HEK293T (cell line): ENCODE measurements at regions not wholly inside any gene's neighbourhood (a gene's known extent, or its start where the extent isn't known, plus 50 kb on each side); places are given as distances from the start of the nearest gene placed in this dataset.

Source experiments
- CTCF ChIA-PET: fragments of 350-600 bp; formaldehyde crosslinking; extraction: SDS; loops from one replicate; lab custom pipeline; 2021; ENCODE audit warnings: antibody characterized with exemption, inconsistent platforms; lab: Yijun Ruan, JAX
- POLR2A ChIA-PET: fragments of 350-600 bp; formaldehyde crosslinking; extraction: SDS; loops from one replicate; lab custom pipeline; 2020; ENCODE audit warnings: antibody characterized with exemption, inconsistent platforms; lab: Yijun Ruan, JAX
- DNase-seq: peaks from one replicate; pipeline ENCODE4 v3.0.0; 2012; ENCODE audit warnings: mixed read lengths; ENCODE audit errors: extremely low spot score
- ARNT ChIP-seq: fragments of 450-650 bp; IDR thresholded peaks from 2 replicates; pipeline ENCODE4 v1.6.1; 2017; ENCODE audit warnings: mild to moderate bottlenecking
- BHLHE40 ChIP-seq: fragments of 450-650 bp; IDR thresholded peaks from 2 replicates; pipeline ENCODE4 v1.6.1; 2016; ENCODE audit warnings: mild to moderate bottlenecking, moderate library complexity, borderline replicate concordance
- CTBP1 ChIP-seq: fragments of 450-650 bp; IDR thresholded peaks from 2 replicates; pipeline ENCODE4 v1.6.1; 2016; ENCODE audit warnings: borderline replicate concordance
- ELF4 ChIP-seq: fragments of 450-650 bp; IDR thresholded peaks from 2 replicates; pipeline ENCODE4 v1.6.1; 2017; ENCODE audit warnings: antibody characterized with exemption
- FOXA1 ChIP-seq: fragments of 450-650 bp; IDR thresholded peaks from 2 replicates; pipeline ENCODE4 v1.6.1; 2016; ENCODE audit warnings: mild to moderate bottlenecking
- FOXK2 ChIP-seq: fragments of 450-650 bp; IDR thresholded peaks from 2 replicates; pipeline ENCODE4 v1.6.1; 2016; ENCODE audit warnings: mild to moderate bottlenecking
- FOXM1 ChIP-seq: fragments of 450-650 bp; IDR thresholded peaks from 2 replicates; pipeline ENCODE4 v1.6.1; 2017; ENCODE audit warnings: mild to moderate bottlenecking, borderline replicate concordance
- HDGF ChIP-seq: fragments of 450-650 bp; IDR thresholded peaks from 2 replicates; pipeline ENCODE4 v1.6.1; 2017; ENCODE audit warnings: antibody characterized with exemption, borderline replicate concordance
- L3MBTL2 ChIP-seq: fragments of 450-650 bp; conservative IDR thresholded peaks from 2 replicates; pipeline ENCODE4 v1.6.1; 2016; ENCODE audit warnings: mild to moderate bottlenecking
- LEF1 ChIP-seq: fragments of 450-650 bp; IDR thresholded peaks from 2 replicates; pipeline ENCODE4 v1.6.1; 2017; ENCODE audit warnings: mild to moderate bottlenecking, borderline replicate concordance
- NFRKB ChIP-seq: fragments of 450-650 bp; IDR thresholded peaks from 2 replicates; pipeline ENCODE4 v1.6.1; 2016; ENCODE audit warnings: mild to moderate bottlenecking, moderate library complexity
- SP1 ChIP-seq: fragments of 450-650 bp; IDR thresholded peaks from 2 replicates; pipeline ENCODE4 v1.6.1; 2017
- SUZ12 ChIP-seq: fragments of 450-650 bp; IDR thresholded peaks from 2 replicates; pipeline ENCODE4 v1.6.1; 2016; ENCODE audit warnings: mild to moderate bottlenecking
- TARDBP ChIP-seq: fragments of 450-650 bp; IDR thresholded peaks from 2 replicates; pipeline ENCODE4 v1.6.1; 2016
- ZNF384 ChIP-seq: fragments of 450-650 bp; IDR thresholded peaks from 2 replicates; pipeline ENCODE4 v1.6.1; 2016
- TF ChIP-seq, protein P1 (sequence below): fragments of 450-650 bp; IDR thresholded peaks from 2 replicates; pipeline ENCODE4 v1.6.1; 2016

DNA sequence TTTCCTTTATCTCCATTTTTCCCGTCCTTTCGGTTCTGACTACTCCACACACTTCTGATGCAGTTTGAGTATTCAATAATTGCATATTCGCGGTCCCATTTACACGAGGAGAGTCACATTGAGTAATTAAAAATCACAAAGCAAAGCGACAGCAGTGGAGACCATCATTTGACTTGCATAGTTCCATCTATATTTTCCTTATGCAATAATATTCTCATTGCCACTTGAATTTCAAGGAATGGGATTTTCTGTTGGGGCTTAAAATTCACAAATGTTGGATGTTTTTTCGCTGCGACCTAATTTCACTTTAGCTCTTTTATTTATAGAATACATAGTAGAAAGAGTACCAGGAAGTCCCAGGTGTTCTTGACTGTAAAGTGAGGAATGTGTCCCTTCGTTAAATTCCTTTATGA is 186.8 kb downstream of the ZEB2 start:
- TF ChIP-seq SP1 (no peak), L3MBTL2 (no peak), FOXM1 (no peak), BHLHE40 (no peak), FOXK2 (no peak), TARDBP (no peak), FOXA1 (no peak), LEF1 (no peak), ZNF384 (no peak), CTBP1 (no peak)
- DNase-seq = no peak
- ChIA-PET POLR2A (no interaction called here), CTCF (no interaction called here)

DNA sequence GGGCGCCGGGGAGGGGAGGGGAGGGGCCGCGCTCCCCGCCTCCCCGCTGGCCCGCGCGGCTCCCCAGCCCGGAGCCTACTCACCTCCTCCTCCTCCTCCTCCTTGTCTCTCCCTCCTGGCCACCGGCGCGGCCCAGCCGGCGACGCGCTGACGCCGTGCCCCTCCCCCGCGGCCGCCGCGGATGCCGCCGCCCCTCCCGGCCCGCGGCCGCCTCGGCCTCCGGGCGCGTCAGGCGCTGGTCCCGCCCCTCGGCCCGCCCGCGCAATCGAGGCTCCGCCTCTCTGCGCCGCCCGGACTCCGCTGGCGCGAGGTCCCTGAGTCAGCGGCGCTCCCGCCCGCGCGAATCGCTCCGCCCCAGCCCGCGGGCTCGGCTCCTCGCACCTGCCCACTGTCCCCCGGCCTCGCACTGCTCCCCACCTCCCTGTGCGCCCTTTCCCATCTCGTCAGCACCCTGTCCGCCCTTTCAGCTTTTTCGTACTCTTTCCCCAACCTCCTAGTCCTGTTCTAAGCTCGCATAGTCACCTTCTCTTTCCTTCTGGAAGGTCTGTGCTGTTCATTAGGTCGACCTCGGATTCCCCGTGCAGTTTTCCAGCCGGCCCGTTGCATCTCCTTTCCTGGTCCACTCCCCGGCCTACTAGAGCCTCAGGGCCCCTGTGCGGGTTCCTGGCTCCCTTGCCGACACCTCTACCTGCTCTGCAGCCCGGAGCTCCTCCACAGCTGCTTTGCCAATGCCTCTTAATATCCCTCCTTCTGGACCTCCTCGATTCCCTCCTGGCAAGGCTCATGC is 187.4 kb downstream of the ZEB2 start:
- TF ChIP-seq HDGF (no peak), SP1 (no peak), LEF1 (no peak), FOXM1 (peak; percentile 61; the same call in 1 of the 2 replicates), SUZ12 (no peak), L3MBTL2 (peak; percentile 91)
- POLR2A ChIA-PET = interaction anchor here (0.6 kb wide), 1 partner anchor 152 kb away, joined by 3 read pairs; no protein-coding TSS in a partner anchor

DNA sequence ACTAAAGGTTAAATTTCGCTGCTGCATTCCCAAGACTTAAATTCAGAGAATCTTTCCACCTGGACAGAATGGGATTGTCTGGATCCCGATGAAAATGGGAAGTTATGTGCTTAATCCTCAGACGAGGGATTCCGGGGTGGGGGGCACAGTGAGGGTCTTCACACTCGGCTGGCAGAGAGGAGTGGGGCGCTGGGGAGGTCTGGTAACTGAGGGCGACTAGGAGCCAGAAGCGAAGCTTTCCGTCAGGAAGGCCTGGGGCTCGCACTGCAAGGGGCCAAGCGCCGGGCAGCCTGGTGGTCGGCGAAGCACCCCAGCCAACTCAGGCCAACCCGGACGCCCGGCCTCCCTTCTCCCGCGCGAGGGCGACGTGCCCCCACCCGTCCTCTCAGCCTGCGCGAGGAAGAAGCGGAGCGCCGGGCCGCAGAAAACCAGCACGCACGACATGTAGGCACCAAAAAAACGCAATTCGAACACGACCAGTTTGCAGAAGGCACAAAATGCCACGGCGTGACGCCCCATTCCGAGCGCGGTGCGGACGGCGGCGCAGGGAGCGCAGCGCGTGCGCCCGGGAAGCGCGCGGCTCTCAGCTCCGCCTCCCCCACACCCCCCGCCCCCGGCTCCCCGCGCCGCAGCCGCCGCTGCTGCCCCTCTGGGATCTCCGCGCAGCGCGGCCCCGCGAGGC is 188.1 kb downstream of the ZEB2 start:
- no peak for DNase-seq
- TF ChIP-seq BHLHE40 (no peak), LEF1 (no peak), FOXK2 (no peak), FOXA1 (no peak), L3MBTL2 (peak; percentile 89), HDGF (no peak)
- TF ChIP-seq, protein P1, sequence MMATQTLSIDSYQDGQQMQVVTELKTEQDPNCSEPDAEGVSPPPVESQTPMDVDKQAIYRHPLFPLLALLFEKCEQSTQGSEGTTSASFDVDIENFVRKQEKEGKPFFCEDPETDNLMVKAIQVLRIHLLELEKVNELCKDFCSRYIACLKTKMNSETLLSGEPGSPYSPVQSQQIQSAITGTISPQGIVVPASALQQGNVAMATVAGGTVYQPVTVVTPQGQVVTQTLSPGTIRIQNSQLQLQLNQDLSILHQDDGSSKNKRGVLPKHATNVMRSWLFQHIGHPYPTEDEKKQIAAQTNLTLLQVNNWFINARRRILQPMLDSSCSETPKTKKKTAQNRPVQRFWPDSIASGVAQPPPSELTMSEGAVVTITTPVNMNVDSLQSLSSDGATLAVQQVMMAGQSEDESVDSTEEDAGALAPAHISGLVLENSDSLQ = no peak
- ChIA-PET CTCF (no interaction called here), POLR2A (interaction anchor here (0.6 kb wide), 1 partner anchor 151 kb away, joined by 3 read pairs; no protein-coding TSS in a partner anchor)

More for the DNA sequence above, 187.4 kb downstream of the ZEB2 start:
- CTCF ChIA-PET = no interaction called here
- peak; percentile 93 for DNase-seq

DNA sequence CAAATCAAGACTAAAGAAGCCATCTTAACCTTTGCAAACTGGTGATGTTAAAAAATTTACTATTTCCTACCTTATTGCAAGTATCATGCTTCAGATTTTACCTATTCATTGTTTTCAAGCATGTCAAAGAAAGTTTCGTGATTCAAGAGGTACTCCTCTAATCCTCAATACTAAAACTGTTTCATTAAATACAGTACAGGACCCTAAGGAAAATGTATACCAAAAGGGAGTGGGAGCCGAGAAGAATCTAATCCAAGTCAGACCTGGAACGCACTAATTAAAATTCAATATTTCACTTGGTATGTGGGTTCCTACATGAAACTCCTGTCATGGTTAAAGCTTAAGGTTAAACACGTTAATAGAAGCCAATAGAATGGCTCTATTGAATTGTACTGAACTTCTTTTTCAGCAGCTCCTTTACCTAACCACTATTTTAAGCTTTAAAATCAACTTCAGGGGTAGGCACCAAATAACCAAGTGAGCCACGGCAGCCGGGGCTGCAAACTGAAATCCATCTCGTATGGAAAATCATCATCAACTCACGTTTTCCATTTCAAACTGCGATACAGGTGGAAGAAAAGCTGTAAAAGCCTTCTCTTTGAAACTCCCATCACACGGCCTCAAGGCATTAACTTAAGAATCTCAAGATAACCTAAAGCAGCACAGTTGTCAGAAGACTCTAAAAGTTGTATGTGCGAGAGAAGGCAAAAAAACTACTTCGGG is 188.8 kb downstream of the ZEB2 start:
- ChIA-PET POLR2A (interaction anchor here (0.6 to 0.7 kb wide), 2 partner anchors 90 to 641 kb away, joined by 3 read pairs; no protein-coding TSS in a partner anchor), CTCF (no interaction called here)
- TF ChIP-seq NFRKB (no peak), FOXK2 (no peak), L3MBTL2 (no peak), BHLHE40 (no peak), FOXM1 (no peak), HDGF (no peak)
- no peak for DNase-seq

DNA sequence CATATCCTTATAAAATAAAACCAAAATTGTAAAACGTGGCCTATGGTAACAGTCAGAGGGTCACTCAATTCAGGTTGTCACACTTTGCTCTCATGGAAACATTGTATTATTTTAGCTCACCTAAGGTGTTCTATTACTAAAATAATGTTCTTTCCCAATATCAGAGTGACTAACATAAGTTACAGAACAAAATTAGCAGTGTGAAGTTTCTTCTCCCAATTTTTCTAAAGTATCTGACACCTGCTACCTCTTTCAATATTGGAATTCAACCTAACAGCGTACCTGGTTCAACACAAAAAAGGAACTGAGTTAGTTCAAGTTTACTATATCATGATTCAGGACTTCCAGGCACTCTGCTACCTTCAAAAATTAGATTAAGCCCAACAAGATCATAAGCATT is 190.4 kb downstream of the ZEB2 start:
- ChIA-PET POLR2A (no interaction called here), CTCF (no interaction called here)
- no peak for DNase-seq
- TF ChIP-seq LEF1 (no peak), NFRKB (no peak), TARDBP (no peak), HDGF (no peak), CTBP1 (no peak), FOXA1 (no peak), L3MBTL2 (no peak), FOXK2 (no peak), ELF4 (no peak), ZNF384 (no peak), FOXM1 (no peak), SP1 (no peak), BHLHE40 (no peak), ARNT (no peak), SUZ12 (no peak)
- TF ChIP-seq, protein P1 = no peak

DNA sequence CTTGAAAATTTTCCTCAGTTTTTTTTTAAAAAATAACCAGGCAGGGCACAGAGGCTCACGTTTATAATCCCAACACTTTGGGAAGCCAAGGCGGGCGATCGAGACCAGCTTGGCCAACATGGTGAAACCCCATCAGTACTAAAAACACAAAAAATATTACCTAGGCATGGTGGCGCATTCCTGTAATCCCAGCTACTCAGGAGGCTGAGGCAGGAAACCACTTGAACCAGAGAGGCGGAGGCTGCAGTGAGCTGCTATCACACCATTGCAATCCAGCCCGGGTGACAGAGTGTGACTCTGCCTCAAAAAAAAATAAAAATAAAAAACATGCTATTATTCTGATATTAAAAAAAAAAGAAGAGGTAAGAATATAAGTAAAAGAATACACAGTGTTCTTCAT is 191.0 kb downstream of the ZEB2 start:
- no peak for DNase-seq
- TF ChIP-seq BHLHE40 (no peak), L3MBTL2 (no peak), SP1 (no peak), SUZ12 (no peak), ZNF384 (no peak), HDGF (no peak), ARNT (no peak), CTBP1 (no peak), FOXK2 (no peak), TARDBP (no peak), FOXM1 (no peak), NFRKB (no peak), LEF1 (no peak), ELF4 (no peak), FOXA1 (no peak)
- TF ChIP-seq, protein P1 = no peak
- ChIA-PET POLR2A (no interaction called here), CTCF (no interaction called here)
